Vagina (tissue), 2 donors: ENCODE measurements at regions not wholly inside any gene's neighbourhood (a gene's known extent, or its start where the extent isn't known, plus 50 kb on each side); places are given as distances from the start of the nearest gene placed in this dataset.
"Not testable (repeated sequence)": the region's sequence is repeated elsewhere in the genome, so short reads cannot be mapped to it uniquely, and the experiment has no call there.

ENCODE experiments used
- DNase-seq, 2 donors: peaks; one replicate each; pipeline ENCODE4 v3.0.0-alpha.2; 2017; ENCODE audit errors: extremely low spot score in 2 of 2
- H3K27ac ChIP-seq: fragments of 200-600 bp; sonication (generic); one replicate; pipeline ENCODE4 v1.5.1; 2019
- H3K27me3 ChIP-seq: fragments of 200-600 bp; sonication (generic); one replicate; pipeline ENCODE4 v1.5.1; 2019
- H3K36me3 ChIP-seq, 2 donors: fragments of 200-600 bp; sonication (generic); one replicate each; pipeline ENCODE4 v1.5.1; 2017 to 2019
- H3K4me1 ChIP-seq: fragments of 200-600 bp; sonication (generic); one replicate; pipeline ENCODE4 v1.5.1; 2019
- H3K4me3 ChIP-seq, 2 donors: fragments of 200-600 bp; sonication (generic); 1 replicate in 1 of 2; 2 replicates in 1 of 2; pipeline ENCODE4 v1.5.1; 2016 to 2019
- H3K9me3 ChIP-seq: fragments of 200-600 bp; sonication (generic); one replicate; pipeline ENCODE4 v1.5.1; 2019
- POLR2A ChIP-seq, 2 donors: fragments of 450-650 bp; IDR thresholded peaks; one replicate each; pipeline ENCODE4 v1.6.1; 2017; ENCODE audit warnings: antibody characterized with exemption in 2 of 2, mild to moderate bottlenecking in 2 of 2, moderate library complexity in 2 of 2
- POLR2AphosphoS5 ChIP-seq, 2 donors: sonication (generic); formaldehyde crosslinking; IDR thresholded peaks; one replicate each; pipeline ENCODE4 v1.9.0; 2017; ENCODE audit warnings: antibody characterized with exemption in 2 of 2, mild to moderate bottlenecking in 2 of 2, low read depth in 1 of 2; ENCODE audit not compliant: insufficient read depth in 1 of 2
- intact Hi-C: fragments of 100-400 bp; cut with DNase I; formaldehyde crosslinking; loops from one replicate; pipeline ENCODE4 v1.15.1; 2023
- TF ChIP-seq, protein P1 (sequence below), 3 experiments: fragments of 450-650 bp in 2 of 3; fragments of 200-600 bp in 1 of 3; sonication (generic) in 1 of 3; IDR thresholded peaks; one replicate each; pipeline ENCODE4 v1.5.1; 2017 to 2019; ENCODE audit warnings: antibody characterized with exemption in 3 of 3, mild to moderate bottlenecking in 2 of 3, moderate library complexity in 2 of 3

DNA sequence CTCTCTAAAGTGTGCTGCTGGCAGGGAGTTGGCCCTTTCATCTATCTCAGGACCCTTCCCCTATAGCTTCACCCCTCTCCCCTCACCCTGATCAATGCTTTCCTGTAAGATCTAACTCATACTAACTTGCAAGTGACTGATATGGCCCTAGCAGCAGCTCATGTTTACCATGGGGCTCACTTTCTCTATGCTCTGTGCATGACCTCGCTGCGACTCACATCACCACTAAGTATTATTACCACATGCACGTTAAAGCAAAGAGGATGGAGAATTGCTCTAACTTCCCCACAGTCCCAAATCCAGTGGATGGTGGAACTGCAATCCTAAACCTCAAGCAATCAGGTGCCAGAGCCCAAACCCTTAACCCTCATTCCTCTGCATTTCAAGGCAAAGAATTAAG lies 626.6 kb downstream of the MID1IP1 start:
- H3K4me1 ChIP-seq, result no peaks in the 10 kb centered on the region
- no peak for TF ChIP-seq POLR2A (IDR thresholded peaks at IDR 0.05)
- TF ChIP-seq, protein P1, sequence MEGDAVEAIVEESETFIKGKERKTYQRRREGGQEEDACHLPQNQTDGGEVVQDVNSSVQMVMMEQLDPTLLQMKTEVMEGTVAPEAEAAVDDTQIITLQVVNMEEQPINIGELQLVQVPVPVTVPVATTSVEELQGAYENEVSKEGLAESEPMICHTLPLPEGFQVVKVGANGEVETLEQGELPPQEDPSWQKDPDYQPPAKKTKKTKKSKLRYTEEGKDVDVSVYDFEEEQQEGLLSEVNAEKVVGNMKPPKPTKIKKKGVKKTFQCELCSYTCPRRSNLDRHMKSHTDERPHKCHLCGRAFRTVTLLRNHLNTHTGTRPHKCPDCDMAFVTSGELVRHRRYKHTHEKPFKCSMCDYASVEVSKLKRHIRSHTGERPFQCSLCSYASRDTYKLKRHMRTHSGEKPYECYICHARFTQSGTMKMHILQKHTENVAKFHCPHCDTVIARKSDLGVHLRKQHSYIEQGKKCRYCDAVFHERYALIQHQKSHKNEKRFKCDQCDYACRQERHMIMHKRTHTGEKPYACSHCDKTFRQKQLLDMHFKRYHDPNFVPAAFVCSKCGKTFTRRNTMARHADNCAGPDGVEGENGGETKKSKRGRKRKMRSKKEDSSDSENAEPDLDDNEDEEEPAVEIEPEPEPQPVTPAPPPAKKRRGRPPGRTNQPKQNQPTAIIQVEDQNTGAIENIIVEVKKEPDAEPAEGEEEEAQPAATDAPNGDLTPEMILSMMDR (IDR thresholded peaks at IDR 0.05), result no peak
- TF ChIP-seq POLR2AphosphoS5 (IDR thresholded peaks at IDR 0.05; ENCODE audit: insufficient read depth in 1 of 2, low read depth in 1 of 2), result no peak
- H3K27me3 ChIP-seq, result no peaks in the 10 kb centered on the region
- intact Hi-C loops, result no loop called here
- no peaks in the 10 kb centered on the region for H3K9me3 ChIP-seq
- H3K36me3 ChIP-seq, result no peaks in the 10 kb centered on the region
- no peak for DNase-seq
- no peak overlapping the region for H3K4me3 ChIP-seq
- H3K27ac ChIP-seq, result no peak overlapping the region

DNA sequence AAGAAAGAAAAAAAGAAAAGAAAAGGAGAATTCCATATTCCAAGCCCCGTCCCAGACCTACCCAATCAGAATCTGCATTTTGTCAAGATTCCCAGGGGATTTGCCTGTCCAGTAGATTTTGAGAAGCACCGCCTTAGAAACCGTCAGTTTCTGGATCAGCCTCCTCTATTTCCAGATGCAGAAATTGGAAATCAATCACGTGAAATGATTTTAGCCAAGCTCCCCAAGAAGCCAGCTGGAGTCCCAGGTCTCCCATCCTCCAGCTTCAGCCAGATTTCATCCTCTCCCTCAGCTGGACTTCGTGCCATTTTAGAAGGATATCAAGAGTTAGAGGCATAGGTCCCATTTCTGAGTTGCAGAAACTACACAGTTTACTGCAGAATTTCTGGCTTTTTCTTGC lies 629.3 kb downstream of the MID1IP1 start:
- Histone ChIP-seq H3K4me3 (no peak overlapping the region), H3K4me1 (no peaks in the 10 kb centered on the region), H3K27ac (no peak overlapping the region), H3K27me3 (no peaks in the 10 kb centered on the region), H3K36me3 (no peaks in the 10 kb centered on the region), H3K9me3 (no peaks in the 10 kb centered on the region)
- intact Hi-C loops, result no loop called here
- TF ChIP-seq, protein P1 (IDR thresholded peaks at IDR 0.05), result no peak
- no peak for TF ChIP-seq POLR2A (IDR thresholded peaks at IDR 0.05)
- TF ChIP-seq POLR2AphosphoS5 (IDR thresholded peaks at IDR 0.05; ENCODE audit: insufficient read depth in 1 of 2, low read depth in 1 of 2), result no peak
- no peak for DNase-seq

DNA sequence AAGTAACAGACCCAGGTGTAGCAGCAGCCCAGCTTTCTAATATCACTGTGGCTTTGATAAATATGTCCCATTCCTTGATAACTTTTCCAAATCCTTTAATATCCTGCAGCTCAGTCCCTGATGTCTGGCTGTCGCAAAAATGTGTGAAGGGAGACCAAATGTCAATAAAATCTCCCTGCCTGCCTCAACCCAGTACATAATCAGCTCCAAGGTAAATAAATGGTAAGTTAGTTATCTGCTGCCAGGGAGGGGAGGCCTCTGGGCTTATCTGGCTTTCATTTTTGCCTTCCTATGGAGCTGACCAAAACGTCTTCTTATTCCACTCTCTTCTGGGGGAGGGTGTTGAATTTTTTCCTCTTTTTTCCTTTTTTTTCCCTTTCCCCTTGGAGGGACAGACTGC lies 630.6 kb downstream of the MID1IP1 start:
- Histone ChIP-seq H3K36me3 (no peaks in the 10 kb centered on the region), H3K27me3 (no peaks in the 10 kb centered on the region), H3K27ac (no peak overlapping the region), H3K4me3 (no peak overlapping the region), H3K4me1 (no peaks in the 10 kb centered on the region), H3K9me3 (no peaks in the 10 kb centered on the region)
- DNase-seq, result no peak
- intact Hi-C loops, result no loop called here
- TF ChIP-seq POLR2AphosphoS5 (IDR thresholded peaks at IDR 0.05; ENCODE audit: insufficient read depth in 1 of 2, low read depth in 1 of 2) (no peak), POLR2A (IDR thresholded peaks at IDR 0.05) (no peak)
- TF ChIP-seq, protein P1 (IDR thresholded peaks at IDR 0.05), result no peak

GRCh38 chrX:39434671-39435070 lies 633.4 kb downstream of the MID1IP1 start:
- DNase-seq, H3K4me3 ChIP-seq, H3K27ac ChIP-seq, H3K9me3 ChIP-seq, H3K4me1 ChIP-seq, H3K36me3 ChIP-seq, H3K27me3 ChIP-seq, intact Hi-C loops: not testable (repeated sequence)

DNA sequence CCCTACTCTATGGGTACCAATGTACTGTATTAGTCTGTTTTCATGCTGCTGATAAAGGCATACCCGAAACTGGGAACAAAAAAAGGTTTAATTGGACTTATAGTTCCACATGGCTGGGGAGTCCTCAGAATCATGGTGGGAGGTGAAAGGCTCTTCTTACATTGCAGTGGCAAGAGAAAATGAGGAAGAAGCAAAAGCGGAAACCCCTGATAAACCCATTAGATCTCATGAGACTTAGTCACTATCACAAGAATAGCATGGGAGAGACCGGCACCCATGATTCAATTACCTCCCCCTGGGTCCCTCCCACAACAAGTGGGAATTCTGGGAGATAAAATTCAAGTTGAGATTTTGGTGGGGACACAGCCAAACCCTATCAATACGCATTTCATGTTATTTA lies 635.3 kb downstream of the MID1IP1 start:
- not testable (repeated sequence) for DNase-seq

GRCh38 chrX:39437670-39438441 lies 636.6 kb downstream of the MID1IP1 start:
- TF ChIP-seq POLR2A (IDR thresholded peaks at IDR 0.05), result no peak
- Histone ChIP-seq H3K9me3 (no peaks in the 10 kb centered on the region), H3K4me3 (no peak overlapping the region), H3K4me1 (no peaks in the 10 kb centered on the region), H3K27me3 (no peaks in the 10 kb centered on the region), H3K27ac (no peak overlapping the region), H3K36me3 (no peaks in the 10 kb centered on the region)
- no peak for DNase-seq
- intact Hi-C loops, result no loop called here

More for the DNA sequence above, 635.3 kb downstream of the MID1IP1 start:
- H3K4me3 ChIP-seq, H3K27me3 ChIP-seq, H3K36me3 ChIP-seq, intact Hi-C loops, H3K9me3 ChIP-seq, H3K27ac ChIP-seq, H3K4me1 ChIP-seq: not testable (repeated sequence)
